IMR-90 (cell line): ENCODE measurements at regions not wholly inside any gene's neighbourhood (a gene's known extent, or its start where the extent isn't known, plus 50 kb on each side); places are given as distances from the start of the nearest gene placed in this dataset.

Experiments used
- CEBPB ChIP-seq: IDR thresholded peaks from 2 replicates; pipeline ENCODE4 v1.6.1; 2012; ENCODE audit warnings: low read depth, low read length, improper control_type of control experiment
- CHD1 ChIP-seq: IDR thresholded peaks from 2 replicates; pipeline ENCODE4 v1.6.1; 2012; ENCODE audit warnings: low read depth, low read length, improper control_type of control experiment
- FOS ChIP-seq: fragments of 150-350 bp; IDR thresholded peaks from 2 replicates; pipeline ENCODE4 v1.6.1; 2016; ENCODE audit warnings: low read depth, low read length
- TF ChIP-seq, protein P1 (sequence below): conservative IDR thresholded peaks from 2 replicates; pipeline ENCODE4 v1.5.1; 2012; ENCODE audit warnings: mild to moderate bottlenecking, low read depth, low read length, improper control_type of control experiment

DNA sequence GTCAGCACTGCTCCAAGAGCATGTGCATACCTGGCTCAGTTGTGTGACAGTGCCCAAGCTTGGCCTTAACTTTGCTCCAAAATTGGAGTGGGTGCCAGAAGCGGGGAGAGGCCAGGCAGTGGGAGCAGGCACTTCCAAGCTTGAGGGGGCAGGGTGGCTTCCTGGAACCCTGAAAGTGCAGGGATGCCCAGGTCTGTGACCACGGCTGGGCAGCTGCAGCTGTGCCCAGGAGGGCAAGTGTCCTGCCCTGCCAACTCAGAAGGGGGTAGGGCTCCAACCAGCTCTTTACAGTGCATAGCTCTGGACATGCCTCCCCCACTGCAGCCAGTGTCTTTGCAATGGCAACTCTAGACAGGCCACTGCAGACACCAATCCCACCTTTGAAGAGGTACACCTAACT lies 478.6 kb downstream of the OTOL1 start:
- TF ChIP-seq FOS (no peak), CEBPB (no peak), CHD1 (no peak)
- TF ChIP-seq, protein P1, sequence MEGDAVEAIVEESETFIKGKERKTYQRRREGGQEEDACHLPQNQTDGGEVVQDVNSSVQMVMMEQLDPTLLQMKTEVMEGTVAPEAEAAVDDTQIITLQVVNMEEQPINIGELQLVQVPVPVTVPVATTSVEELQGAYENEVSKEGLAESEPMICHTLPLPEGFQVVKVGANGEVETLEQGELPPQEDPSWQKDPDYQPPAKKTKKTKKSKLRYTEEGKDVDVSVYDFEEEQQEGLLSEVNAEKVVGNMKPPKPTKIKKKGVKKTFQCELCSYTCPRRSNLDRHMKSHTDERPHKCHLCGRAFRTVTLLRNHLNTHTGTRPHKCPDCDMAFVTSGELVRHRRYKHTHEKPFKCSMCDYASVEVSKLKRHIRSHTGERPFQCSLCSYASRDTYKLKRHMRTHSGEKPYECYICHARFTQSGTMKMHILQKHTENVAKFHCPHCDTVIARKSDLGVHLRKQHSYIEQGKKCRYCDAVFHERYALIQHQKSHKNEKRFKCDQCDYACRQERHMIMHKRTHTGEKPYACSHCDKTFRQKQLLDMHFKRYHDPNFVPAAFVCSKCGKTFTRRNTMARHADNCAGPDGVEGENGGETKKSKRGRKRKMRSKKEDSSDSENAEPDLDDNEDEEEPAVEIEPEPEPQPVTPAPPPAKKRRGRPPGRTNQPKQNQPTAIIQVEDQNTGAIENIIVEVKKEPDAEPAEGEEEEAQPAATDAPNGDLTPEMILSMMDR, result no peak
